ENCODE measurements at regions not wholly inside any gene's neighbourhood (a gene's known extent, or its start where the extent isn't known, plus 50 kb on each side); places are given as distances from the start of the nearest gene placed in this dataset.
"Not testable (repeated sequence)": the region's sequence is repeated elsewhere in the genome, so short reads cannot be mapped to it uniquely, and the experiment has no call there.

DNA sequence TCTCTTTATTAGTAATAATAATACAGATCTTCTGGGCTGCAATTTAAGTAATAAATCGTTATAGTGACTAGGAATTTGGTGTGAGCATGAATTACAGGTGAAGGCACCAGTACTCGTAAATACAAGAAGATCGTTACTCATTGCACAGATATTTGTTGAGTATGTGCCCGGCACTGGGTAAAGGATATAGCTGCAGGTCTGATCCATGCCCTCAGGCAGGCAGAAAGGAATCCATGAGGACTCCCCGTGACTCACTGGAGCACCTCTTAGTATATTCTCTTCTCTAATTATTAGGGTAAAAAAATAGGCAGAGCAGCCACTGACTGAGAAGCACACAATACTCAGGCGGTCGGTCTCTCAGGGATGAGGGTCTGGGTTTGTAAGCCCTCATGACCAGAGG is 868.3 kb downstream of the RAB28 start:
- TF ChIP-seq, protein P1, sequence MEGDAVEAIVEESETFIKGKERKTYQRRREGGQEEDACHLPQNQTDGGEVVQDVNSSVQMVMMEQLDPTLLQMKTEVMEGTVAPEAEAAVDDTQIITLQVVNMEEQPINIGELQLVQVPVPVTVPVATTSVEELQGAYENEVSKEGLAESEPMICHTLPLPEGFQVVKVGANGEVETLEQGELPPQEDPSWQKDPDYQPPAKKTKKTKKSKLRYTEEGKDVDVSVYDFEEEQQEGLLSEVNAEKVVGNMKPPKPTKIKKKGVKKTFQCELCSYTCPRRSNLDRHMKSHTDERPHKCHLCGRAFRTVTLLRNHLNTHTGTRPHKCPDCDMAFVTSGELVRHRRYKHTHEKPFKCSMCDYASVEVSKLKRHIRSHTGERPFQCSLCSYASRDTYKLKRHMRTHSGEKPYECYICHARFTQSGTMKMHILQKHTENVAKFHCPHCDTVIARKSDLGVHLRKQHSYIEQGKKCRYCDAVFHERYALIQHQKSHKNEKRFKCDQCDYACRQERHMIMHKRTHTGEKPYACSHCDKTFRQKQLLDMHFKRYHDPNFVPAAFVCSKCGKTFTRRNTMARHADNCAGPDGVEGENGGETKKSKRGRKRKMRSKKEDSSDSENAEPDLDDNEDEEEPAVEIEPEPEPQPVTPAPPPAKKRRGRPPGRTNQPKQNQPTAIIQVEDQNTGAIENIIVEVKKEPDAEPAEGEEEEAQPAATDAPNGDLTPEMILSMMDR (conservative IDR thresholded peaks at IDR 0.05; ENCODE audit: low read depth, low read length), result no peak
- no peak overlapping the region for H3K4me3 ChIP-seq (ENCODE audit: low read depth, low read length)
- no peak for DNase-seq (ENCODE audit: low read depth)

DNA sequence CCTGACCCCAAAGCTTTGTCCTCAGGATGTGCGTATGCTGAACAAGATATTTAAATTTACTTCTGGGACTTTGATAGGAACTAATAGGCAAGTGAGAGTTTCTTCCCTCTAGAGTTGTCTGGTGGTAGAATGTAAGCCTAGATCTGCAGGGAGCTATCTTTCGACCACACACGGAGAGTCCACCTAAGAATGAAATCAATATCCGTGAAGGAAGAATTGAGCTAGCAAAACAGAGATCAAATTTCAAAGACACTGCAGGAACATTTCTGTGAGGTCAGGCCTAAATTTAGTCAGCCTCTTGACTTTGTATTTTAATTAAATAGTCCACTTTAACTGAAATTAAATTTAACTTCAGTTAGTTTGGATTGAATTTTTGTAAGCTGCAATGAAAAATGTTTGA is 871.3 kb downstream of the RAB28 start:
- H3K4me3 ChIP-seq (ENCODE audit: low read depth, low read length), result no peak overlapping the region
- TF ChIP-seq, protein P1 (conservative IDR thresholded peaks at IDR 0.05; ENCODE audit: low read depth, low read length), result no peak
- peak; percentile 9 for DNase-seq (ENCODE audit: low read depth)

DNA sequence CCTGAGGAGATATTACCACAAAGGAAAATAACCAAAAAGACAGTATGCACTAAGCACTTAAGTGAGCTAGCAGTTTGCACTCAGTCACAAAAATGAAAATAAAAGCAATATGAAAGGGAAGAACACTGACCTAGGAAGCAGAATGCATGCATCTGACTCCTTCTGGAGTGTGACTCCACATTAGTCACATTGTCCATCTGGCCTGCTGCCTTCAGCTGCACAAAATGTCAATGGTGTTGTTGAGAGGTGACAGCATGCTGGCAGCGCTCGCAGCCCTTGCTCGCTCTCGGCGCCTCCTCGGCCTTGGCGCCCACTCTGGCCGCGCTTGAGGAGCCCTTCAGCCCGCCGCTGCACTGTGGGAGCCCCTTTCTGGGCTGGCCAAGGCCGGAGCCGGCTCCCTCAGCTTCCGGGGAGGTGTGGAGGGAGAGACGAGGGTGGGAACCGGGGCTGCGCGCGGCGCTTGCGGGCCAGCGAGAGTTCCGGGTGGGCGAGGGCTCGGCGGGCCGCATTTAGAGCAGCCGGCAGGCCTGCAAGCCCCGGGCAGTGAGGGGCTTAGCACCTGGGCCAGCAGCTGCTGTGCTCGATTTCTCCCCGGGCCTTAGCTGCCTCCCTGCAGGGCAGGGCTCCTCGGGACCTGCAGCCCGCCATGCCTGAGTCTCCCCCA is 874.8 kb downstream of the RAB28 start:
- H3K4me3 ChIP-seq (ENCODE audit: low read depth, low read length); DNase-seq (ENCODE audit: low read depth): not testable (repeated sequence)

DNA sequence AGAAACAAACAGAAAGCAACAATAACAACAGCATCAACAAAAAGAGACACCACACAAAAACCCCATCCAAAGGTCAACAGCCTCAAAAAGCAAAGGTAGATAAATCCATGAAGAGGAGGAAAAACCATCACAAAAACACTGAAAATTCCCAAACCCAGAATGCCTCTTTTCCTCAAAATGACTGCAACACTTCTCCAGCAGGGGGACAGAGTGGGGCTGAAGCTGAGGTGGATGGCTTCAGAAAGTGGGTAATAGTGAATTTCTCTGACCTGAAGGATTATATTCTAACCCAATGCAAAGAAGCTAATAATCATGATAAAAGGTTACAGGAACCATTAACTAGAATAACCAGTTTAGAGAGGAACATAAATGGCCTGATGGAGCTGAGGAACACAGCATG is 888.2 kb downstream of the RAB28 start:
- H3K4me3 ChIP-seq (ENCODE audit: low read depth, low read length), result no peak overlapping the region
- no peak for DNase-seq (ENCODE audit: low read depth)
- TF ChIP-seq, protein P1 (conservative IDR thresholded peaks at IDR 0.05; ENCODE audit: low read depth, low read length), result peak; percentile 26

DNA sequence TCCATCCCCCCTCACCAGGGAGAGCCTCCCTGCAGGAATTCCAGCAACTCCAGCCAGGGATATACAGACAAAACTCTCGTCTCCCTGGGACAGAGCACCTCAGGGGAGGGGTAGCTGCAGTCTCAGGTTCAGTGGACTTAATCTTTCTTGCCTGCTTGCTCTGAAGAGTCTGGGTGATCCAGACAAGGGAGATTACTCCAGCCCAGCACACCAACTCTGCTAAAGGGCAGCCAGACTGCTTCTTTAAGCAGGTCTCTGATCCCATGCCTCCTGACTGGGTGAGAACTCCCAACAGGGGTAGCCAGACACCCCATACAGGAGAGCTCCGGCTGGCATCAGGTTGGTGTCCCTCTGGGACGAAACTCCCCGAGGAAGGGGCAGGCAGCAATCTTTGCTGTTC is 888.7 kb downstream of the RAB28 start:
- H3K4me3 ChIP-seq (ENCODE audit: low read depth, low read length), result no peak overlapping the region
- TF ChIP-seq, protein P1 (conservative IDR thresholded peaks at IDR 0.05; ENCODE audit: low read depth, low read length), result no peak

DNA sequence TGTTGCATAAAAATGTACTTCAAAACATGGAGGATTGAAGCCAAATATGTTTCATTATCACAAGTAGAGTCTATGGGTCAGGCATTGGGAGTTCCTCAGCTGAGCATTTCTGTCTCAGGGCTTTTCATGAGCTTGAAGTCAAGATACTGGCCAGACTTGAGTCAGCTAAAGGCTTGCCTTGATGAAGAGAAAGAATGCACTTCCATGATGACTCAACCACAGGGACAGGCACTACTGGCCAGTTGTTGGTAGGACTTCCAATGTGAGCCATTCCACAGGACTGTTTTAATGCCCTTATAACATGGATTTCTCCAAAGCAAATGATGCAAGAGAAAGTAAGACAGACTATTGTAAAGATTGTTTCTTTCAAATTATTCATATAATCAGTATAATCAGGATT is 895.6 kb downstream of the RAB28 start:
- H3K4me3 ChIP-seq (ENCODE audit: low read depth, low read length), result no peak overlapping the region
- DNase-seq (ENCODE audit: low read depth), result peak; percentile 5
- TF ChIP-seq, protein P1 (conservative IDR thresholded peaks at IDR 0.05; ENCODE audit: low read depth, low read length), result no peak

More for the DNA sequence above, 888.7 kb downstream of the RAB28 start:
- DNase-seq (ENCODE audit: low read depth), result no peak

DNA sequence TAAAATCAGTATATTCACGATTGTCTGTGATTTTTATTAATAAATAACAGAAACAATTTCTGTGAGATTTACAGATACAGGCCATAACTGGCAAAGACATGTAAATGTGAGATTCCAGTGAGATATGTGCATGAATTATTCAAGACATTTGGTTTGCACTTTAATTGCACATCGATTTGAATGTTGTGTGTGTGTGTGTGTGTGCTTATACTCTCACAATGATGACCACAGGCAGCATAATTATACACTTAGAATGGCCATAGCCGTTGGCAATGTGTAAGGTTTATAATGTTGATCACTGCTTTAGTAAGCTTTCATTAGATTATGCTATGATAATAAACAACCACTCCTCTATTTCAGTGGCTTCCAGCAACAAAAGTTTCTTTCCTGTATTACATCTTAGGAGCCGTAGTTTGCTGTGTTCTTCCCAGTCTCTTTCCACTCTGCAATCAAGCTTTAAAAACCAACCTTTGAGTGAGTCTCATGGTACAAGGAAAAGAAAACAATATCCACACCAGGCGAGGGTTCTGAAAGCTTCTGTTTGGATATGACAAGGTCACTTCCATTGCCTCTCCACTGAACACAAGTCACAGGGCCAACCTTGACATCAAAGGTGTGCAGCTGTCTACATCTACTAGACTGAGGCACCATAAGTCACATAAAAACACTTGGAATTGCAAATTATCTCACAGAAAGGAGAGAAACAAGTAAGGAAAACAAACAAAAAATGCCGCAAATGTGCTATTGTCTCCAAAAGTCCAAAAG is 897.7 kb downstream of the RAB28 start:
- TF ChIP-seq, protein P1 (conservative IDR thresholded peaks at IDR 0.05; ENCODE audit: low read depth, low read length), result no peak
- no peak overlapping the region for H3K4me3 ChIP-seq (ENCODE audit: low read depth, low read length)
- no peak for DNase-seq (ENCODE audit: low read depth)
